SJCRH30 (cell line): ENCODE measurements at regions not wholly inside any gene's neighbourhood (a gene's known extent, or its start where the extent isn't known, plus 50 kb on each side); places are given as distances from the start of the nearest gene placed in this dataset.

Source experiments
- DNase-seq, 2 experiments: peaks; one replicate each; pipeline ENCODE4 v3.0.0-alpha.2; 2015 to 2020
- H3K27ac ChIP-seq: fragments of 250-450 bp; sonication (Bioruptor Pico); 2 replicates; pipeline ENCODE4 v1.5.1; 2020; ENCODE audit warnings: mild to moderate bottlenecking, moderate library complexity
- H3K27me3 ChIP-seq: fragments of 250-450 bp; sonication (Bioruptor Pico); 2 replicates; pipeline ENCODE4 v1.5.1; 2020; ENCODE audit warnings: mild to moderate bottlenecking, moderate library complexity
- H3K36me3 ChIP-seq: fragments of 250-450 bp; sonication (Bioruptor Pico); 2 replicates; pipeline ENCODE4 v1.5.1; 2020; ENCODE audit warnings: mild to moderate bottlenecking, moderate library complexity
- H3K4me1 ChIP-seq: fragments of 250-450 bp; sonication (Bioruptor Pico); 2 replicates; pipeline ENCODE4 v1.5.1; 2020; ENCODE audit warnings: mild to moderate bottlenecking, moderate library complexity
- H3K4me3 ChIP-seq: fragments of 250-450 bp; sonication (Bioruptor Pico); 2 replicates; pipeline ENCODE4 v1.5.1; 2020; ENCODE audit warnings: mild to moderate bottlenecking, moderate library complexity
- H3K9me3 ChIP-seq: fragments of 250-450 bp; sonication (Bioruptor Pico); replicated peaks from 2 replicates; pipeline ENCODE4 v1.5.1; 2020; ENCODE audit warnings: mild to moderate bottlenecking, moderate library complexity

DNA sequence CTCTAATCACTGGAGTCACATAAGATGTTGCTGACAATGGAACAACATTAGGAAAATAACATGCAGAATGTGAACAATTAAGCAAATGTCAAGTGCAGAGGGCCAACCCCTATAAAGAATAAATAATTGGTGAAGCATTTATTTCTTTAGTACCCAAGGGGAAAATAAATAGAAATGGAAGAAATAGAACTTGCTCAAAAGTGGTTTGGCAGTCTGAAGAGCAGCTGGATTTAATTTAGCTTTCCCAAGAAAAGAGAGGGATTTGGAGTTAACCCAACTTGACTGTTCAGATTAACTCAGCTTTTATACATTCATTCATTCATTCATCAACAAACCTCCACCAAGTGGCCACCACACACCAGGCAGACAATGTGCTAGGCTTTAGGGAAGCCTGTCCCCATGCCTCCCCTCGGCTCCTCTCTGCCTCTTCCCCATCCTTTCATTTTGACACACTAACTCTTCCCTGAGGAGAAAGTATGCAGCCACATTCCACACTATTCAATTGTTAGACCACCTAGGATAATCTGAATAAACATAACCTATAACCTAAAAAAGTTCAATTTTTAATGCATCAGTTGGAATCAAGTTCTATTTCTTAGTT, 295.5 kb downstream of the AHR start:
- no peak overlapping the region for H3K27ac ChIP-seq
- DNase-seq, result no peak
- H3K27me3 ChIP-seq, result no peaks in the 10 kb centered on the region
- H3K4me1 ChIP-seq, result no peaks in the 10 kb centered on the region
- no peaks in the 10 kb centered on the region for H3K36me3 ChIP-seq
- H3K4me3 ChIP-seq, result no peak overlapping the region
- no peaks in the 10 kb centered on the region; the same call in 1 of the 2 replicates for H3K9me3 ChIP-seq

DNA sequence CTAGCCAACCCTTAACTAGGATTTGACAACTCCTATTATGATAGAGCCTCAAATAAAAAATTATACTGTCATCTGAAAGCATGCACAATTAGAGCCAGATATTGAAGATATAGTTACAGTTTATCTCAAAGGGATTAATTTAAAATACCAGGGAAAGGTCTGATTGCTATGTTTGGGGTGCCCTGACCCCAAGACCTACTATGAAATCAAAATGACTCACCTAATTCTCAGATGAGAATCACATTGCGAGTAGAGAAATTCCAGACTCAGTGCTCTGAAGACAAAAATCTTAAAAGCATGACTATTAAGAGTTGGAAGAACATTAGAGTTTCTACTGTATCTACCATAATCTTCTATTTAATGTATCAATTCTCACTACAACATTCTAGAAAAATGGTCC, 297.1 kb downstream of the AHR start:
- Histone ChIP-seq H3K4me3 (no peak overlapping the region), H3K4me1 (peaks cover 9% of the 10 kb centered on the region), H3K9me3 (no peaks in the 10 kb centered on the region), H3K36me3 (no peaks in the 10 kb centered on the region), H3K27me3 (no peaks in the 10 kb centered on the region), H3K27ac (no peak overlapping the region)
- DNase-seq, result no peak

DNA sequence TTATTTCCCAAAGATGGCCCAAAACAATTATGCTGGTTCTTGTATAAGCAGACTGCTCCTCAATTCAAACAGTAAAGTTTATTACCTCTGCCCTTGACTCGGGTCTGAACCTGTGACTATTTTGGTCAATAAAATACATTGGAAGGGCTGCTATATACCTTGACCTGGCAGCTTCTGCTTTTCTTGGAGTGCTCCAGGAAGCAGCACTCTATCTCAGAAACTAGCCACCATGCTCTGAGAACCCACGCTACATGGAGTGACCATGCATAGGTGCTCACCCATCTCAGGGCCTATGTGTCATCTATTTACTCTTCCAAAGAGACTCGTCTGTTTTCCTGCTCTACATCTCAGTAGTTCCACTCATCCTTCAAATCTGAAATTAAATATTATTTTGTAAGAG, 299.9 kb downstream of the AHR start:
- Histone ChIP-seq H3K27me3 (no peaks in the 10 kb centered on the region), H3K4me1 (peaks cover 15% of the 10 kb centered on the region), H3K4me3 (no peak overlapping the region), H3K36me3 (no peaks in the 10 kb centered on the region), H3K9me3 (no peaks in the 10 kb centered on the region), H3K27ac (no peak overlapping the region)
- DNase-seq, result no peak

DNA sequence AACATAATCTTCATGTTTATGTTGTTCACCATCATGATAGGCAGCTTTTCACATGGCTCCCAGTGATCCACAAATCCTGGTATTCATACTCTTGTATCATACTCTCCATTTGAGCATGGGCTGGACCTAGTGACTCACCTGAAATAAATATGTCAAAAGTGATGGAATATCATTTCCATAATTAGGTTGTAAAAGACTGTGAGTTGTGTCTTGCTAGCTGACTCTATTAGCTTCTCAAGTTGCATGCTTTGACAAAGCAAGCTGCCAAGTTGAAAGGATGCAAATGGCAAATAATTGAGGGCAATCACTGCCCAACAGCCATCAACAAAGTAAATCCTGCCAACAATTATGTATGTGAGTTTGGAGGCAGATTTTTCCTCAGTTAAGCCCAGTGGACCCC, 300.4 kb downstream of the AHR start:
- H3K27ac ChIP-seq, result no peak overlapping the region
- H3K9me3 ChIP-seq, result no peaks in the 10 kb centered on the region
- H3K4me3 ChIP-seq, result no peak overlapping the region
- DNase-seq, result no peak
- peaks cover 15% of the 10 kb centered on the region for H3K4me1 ChIP-seq
- H3K27me3 ChIP-seq, result no peaks in the 10 kb centered on the region
- H3K36me3 ChIP-seq, result no peaks in the 10 kb centered on the region

DNA sequence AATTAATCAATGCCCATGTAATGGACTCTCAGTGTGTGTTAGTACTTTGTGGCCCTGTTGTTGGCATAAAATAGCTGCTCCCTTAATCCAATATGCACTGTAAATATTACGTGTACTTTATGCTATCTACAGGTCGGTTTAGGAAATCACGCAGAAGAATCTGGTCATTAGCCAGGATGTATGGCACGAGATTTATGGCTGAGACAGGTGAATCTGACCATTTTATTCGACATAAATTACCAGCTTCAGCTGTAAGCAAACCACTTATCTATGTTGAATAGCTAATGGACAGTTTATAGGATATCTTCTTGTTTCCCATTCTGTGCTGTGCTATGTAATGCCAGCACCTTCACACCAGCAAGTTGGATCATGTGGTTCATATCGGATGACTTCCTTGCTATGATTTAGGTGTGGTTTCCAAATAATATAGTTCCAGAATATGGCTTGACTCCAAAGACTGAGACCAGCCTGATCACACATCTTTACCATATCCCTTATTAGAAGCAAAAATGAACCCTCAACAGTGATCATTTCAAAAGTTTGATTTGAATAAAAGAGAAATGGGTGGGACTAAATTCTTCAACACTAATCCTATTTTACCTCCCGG, 301.4 kb downstream of the AHR start:
- H3K27ac ChIP-seq, result peak overlapping the region; percentile 19; the same call in 1 of the 2 replicates
- H3K36me3 ChIP-seq, result no peaks in the 10 kb centered on the region
- H3K27me3 ChIP-seq, result no peaks in the 10 kb centered on the region
- H3K9me3 ChIP-seq, result peaks cover 6% of the 10 kb centered on the region; the same call in 1 of the 2 replicates
- H3K4me1 ChIP-seq, result peaks cover 15% of the 10 kb centered on the region
- H3K4me3 ChIP-seq, result no peak overlapping the region
- no peak for DNase-seq

DNA sequence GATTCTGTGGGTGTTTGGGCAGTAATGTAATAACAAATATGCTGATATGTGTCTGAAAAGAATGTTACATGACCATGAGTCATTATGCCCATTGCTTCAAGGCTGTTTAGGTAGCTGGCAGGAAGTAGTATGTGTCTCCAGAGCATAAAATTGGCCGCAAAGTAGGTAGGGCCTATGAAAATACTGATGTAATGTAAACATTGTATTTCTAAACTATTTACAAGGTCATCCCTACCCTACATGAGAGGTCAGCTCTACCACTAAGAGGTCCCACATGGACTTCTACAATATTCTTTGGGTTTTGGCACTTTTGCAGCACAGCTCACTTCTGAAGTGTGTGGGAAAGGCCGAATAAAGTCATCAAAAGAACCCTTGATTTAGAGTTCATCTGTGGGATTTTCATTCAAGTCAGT, 301.9 kb downstream of the AHR start:
- H3K4me3 ChIP-seq, result no peak overlapping the region
- DNase-seq, result peak; percentile 26 to 47
- H3K4me1 ChIP-seq, result peaks cover 15% of the 10 kb centered on the region
- H3K27me3 ChIP-seq, result no peaks in the 10 kb centered on the region
- H3K36me3 ChIP-seq, result no peaks in the 10 kb centered on the region
- peaks cover 7% of the 10 kb centered on the region; the same call in 1 of the 2 replicates for H3K9me3 ChIP-seq
- H3K27ac ChIP-seq, result peak overlapping the region; percentile 19; the same call in 1 of the 2 replicates

DNA sequence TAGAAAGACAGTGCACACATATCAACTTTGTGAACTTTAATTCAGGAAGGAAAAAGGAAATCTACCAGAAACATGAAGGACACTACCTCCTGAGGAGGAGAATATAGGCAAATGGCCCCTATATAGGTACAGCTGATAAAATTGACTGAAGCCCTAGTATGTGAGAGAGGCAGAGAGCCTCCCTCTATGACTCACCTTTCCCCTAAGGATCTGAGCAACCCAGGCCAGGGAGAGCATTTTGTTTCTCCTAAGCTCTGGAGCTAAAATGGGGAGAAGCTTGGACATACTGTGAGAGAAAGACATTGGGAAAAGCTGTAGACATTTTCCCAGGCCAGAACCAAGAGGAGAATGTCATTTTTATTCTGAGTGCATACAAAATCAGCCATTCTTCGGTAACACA, 303.5 kb downstream of the AHR start:
- Histone ChIP-seq H3K27me3 (no peaks in the 10 kb centered on the region), H3K36me3 (no peaks in the 10 kb centered on the region), H3K4me3 (no peak overlapping the region), H3K4me1 (peaks cover 15% of the 10 kb centered on the region), H3K9me3 (peaks cover 7% of the 10 kb centered on the region; the same call in 1 of the 2 replicates), H3K27ac (no peak overlapping the region)
- no peak for DNase-seq

DNA sequence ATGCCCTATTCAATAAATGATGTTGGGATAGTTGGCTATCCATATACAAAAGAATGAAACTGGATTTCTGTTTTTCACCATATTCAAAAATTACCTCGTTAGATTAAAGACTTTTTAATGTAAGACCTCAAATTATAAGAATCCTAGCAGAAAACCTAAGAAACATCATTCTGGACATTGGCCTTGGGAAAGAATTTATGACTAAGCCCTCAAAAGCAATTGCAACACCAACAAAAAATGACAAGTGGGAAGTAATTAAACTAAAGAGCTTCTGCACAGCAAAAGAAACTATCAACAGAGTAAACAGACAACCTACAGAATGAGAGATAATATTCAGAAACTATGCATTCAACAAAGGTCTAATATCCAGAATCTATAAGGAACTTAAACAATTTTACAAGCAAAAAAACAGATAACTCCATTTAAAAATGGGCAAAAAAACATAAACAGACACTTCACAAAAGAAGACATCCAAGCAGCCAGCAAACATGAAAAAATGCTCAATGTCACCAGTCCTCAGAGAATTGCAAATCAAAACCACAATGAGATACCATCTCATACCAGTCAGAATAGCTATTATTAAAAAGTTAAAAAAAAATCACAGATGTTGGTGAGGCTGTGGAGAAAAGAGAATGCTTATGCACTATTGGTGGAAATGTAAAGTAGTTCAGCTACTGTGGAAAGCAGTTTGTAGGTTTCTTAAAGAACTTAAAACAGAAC, 309.8 kb downstream of the AHR start:
- no peak for DNase-seq
- Histone ChIP-seq H3K4me1 (peaks cover 4% of the 10 kb centered on the region; the same call in 1 of the 2 replicates), H3K4me3 (no peak overlapping the region), H3K36me3 (no peaks in the 10 kb centered on the region), H3K27ac (no peak overlapping the region), H3K27me3 (no peaks in the 10 kb centered on the region), H3K9me3 (peaks cover 7% of the 10 kb centered on the region; the same call in 1 of the 2 replicates)

DNA sequence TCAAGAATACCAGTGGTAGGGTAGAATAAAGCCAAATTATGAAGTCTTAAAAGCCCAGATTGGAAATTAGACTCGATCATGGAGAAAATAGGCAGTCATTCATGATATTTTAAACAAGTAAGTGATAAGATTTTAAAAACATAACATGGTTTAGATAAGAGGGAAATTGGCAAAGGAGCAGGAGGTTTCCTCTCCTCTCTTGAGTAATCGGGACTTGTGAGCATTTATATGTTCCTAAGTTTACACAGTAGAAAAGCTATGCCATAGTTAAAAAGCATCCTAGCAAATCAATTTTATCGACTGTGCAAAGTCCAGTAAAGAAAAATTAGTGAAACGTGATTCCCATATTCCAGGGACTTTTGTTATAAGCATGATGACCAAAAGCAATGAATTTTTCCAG, 313.2 kb downstream of the AHR start:
- Histone ChIP-seq H3K9me3 (no peaks in the 10 kb centered on the region), H3K4me1 (peaks cover 4% of the 10 kb centered on the region; the same call in 1 of the 2 replicates), H3K4me3 (no peak overlapping the region), H3K27ac (no peak overlapping the region), H3K27me3 (no peaks in the 10 kb centered on the region), H3K36me3 (no peaks in the 10 kb centered on the region)
- no peak for DNase-seq

DNA sequence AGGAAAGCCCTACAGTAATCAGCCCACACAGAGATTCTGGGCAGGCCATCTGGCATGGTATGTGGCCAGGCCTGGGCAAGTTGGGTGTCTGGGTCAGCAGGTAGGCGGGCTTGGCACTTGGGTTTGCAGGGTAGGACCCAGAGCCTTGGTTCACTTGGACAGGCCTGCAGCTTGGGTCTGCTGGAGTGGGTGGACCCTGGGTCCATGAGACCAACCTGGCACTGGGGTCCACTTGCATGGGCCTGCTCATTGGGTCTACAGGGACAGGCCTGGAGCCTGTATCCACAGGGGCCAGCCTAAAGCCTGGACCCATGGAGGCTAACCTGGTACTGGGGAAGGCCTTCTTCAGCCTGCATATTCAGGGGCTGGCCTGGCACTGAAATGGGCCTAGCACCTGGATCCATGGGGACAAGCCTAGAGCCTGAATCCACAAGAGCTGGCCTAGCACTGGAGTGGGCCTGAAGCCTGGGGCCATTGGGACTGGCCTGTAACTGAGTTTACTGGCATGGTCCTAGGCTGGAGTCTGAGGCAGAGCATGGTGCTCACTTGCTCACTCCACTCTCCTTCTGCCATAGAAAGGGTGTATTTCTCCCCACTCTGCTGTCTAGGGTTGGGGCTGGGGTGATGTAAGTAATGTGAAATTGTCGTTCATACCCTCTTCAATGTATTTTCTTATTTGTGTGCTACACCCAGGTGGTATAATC, 315.0 kb downstream of the AHR start:
- no peak for DNase-seq
- no peaks in the 10 kb centered on the region for H3K9me3 ChIP-seq
- H3K27ac ChIP-seq, result no peak overlapping the region
- H3K4me3 ChIP-seq, result no peak overlapping the region
- H3K4me1 ChIP-seq, result peaks cover 16% of the 10 kb centered on the region
- no peaks in the 10 kb centered on the region for H3K36me3 ChIP-seq
- H3K27me3 ChIP-seq, result no peaks in the 10 kb centered on the region

DNA sequence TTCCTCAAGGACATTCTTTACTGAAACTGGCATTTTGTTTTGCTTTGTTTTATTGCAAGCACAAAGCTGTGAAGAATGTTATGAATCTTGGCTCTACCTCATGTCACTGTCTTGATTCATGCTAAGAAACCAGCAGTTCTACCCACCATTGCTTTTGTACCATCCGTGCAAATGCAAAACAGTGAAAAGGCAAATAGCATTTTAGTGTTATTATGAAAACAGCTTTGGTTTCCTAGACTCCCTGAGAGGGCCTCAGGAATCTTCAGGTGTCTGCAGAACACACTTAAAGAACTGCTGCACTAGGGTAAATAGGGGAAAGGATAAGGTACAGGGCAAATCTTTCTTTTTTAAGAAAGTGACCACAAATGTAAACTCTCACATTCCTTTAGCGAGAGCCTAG, 318.9 kb downstream of the AHR start:
- Histone ChIP-seq H3K4me3 (no peak overlapping the region), H3K4me1 (peaks cover 28% of the 10 kb centered on the region), H3K27me3 (no peaks in the 10 kb centered on the region), H3K9me3 (no peaks in the 10 kb centered on the region), H3K36me3 (no peaks in the 10 kb centered on the region), H3K27ac (no peak overlapping the region)
- no peak for DNase-seq

DNA sequence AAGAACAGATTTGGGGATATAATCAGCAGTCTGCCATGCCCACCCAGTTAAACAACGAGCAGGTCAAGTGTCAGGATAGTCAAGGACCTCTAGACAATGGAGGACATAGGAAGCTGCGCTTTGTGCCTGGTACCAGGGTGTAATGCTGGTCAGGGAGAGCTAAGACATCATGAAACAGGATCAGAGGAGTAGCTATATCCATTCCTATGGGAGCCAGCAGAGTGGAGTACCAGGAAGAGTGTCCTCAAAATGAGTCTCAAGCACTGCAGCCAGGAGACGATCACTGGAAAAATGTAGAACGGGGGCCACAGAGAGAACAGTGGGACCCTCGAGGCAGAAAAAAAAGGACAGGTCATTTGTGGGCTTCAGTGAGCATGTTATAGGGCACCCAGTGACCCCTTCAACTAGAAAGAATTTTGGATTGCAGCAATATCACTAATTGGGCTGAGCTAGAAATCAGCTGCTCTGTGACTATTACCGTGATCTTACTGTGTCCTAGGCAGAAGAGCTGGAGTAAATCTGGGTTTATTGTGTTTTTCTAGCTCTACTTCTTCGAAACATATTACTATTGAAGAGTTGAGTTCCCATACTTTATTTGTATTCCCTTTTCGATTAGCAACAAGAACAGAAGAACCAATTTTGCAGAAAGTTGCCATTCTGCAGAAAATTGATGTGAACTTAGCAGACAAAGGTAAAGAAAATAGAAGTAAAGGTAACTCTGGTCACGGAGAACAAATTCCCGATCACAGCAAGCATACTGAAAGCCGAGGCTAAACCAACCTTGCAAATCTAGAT, 319.6 kb downstream of the AHR start:
- Histone ChIP-seq H3K27me3 (no peaks in the 10 kb centered on the region), H3K4me3 (peak overlapping the region; percentile 4; the same call in 1 of the 2 replicates), H3K4me1 (peaks cover 28% of the 10 kb centered on the region), H3K27ac (peak overlapping the region; percentile 45; the same call in 1 of the 2 replicates), H3K36me3 (no peaks in the 10 kb centered on the region), H3K9me3 (no peaks in the 10 kb centered on the region)
- no peak for DNase-seq

DNA sequence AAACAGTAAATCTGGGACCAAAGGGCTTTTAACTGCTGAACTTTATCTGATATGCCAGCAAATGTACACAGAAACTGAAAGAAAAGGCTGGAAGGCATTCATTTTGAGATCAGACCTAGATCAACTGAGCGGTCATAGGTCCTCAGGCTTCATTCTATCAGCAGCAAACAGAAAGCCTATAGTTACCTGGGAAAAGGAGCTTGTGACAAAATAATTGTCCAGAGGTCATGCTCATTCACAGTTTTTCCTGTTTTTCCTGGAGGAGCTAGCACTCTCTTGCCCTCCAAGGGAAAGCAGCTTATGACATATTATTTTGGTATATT, 320.2 kb downstream of the AHR start:
- Histone ChIP-seq H3K9me3 (no peaks in the 10 kb centered on the region), H3K4me1 (peaks cover 30% of the 10 kb centered on the region), H3K4me3 (peak overlapping the region; percentile 4; the same call in 1 of the 2 replicates), H3K36me3 (no peaks in the 10 kb centered on the region), H3K27me3 (no peaks in the 10 kb centered on the region), H3K27ac (peak overlapping the region; percentile 45)
- peak in 1 of 2 experiments; percentile 48 for DNase-seq

DNA sequence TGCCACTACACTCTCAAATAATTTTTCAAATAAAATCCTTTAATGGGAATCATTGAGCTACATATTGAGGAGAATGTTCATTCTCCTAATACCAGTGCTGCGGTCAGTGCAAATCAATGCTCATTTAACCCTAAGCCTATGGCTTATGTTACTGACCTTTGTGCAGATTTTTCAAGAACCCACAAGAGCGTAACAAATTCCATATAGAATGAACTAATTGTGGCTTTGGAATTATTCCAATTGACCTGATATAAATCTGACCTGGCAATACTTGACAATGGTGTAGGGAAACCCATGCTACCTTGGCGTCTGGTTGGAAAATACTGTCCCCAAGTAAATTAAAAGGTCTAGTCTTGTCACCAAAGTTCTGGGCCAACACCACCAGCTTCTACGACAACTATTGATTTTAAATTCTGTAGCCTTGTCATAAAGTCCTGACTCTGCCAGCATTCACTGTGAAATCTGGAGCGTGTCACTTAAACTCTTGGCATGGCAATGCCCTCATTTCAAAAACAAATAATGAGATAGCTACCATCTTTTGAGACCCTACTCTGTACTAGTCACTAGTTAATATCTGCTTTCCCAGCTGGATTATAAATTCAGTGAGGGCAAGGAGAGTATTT, 320.9 kb downstream of the AHR start:
- no peak overlapping the region for H3K4me3 ChIP-seq
- peak; percentile 20 to 80 for DNase-seq
- H3K4me1 ChIP-seq, result peaks cover 35% of the 10 kb centered on the region
- H3K36me3 ChIP-seq, result no peaks in the 10 kb centered on the region
- H3K27ac ChIP-seq, result peak overlapping the region; percentile 45
- no peaks in the 10 kb centered on the region for H3K9me3 ChIP-seq
- H3K27me3 ChIP-seq, result no peaks in the 10 kb centered on the region
